ENCODE measurements at regions not wholly inside any gene's neighbourhood (a gene's known extent, or its start where the extent isn't known, plus 50 kb on each side); places are given as distances from the start of the nearest gene placed in this dataset.

GRCh38 chr2:16315458-16315835 lies 350.2 kb downstream of the CYRIA start:
- H3K27ac ChIP-seq (ENCODE audit: low read depth in 1 of 2, low read length in 2 of 2), result no peak overlapping the region
- WGBS, result 68% methylated on average over 5 of the region's 5 CpGs
- no peak for TF ChIP-seq EGR1 (IDR thresholded peaks at IDR 0.05; ENCODE audit: low read depth in 2 of 2)
- no peak for TF ChIP-seq HNF4G (IDR thresholded peaks at IDR 0.05)
- TF ChIP-seq CTCF (IDR thresholded peaks at IDR 0.05; ENCODE audit: low read depth, low read length, missing input control), result no peak
- no peak for TF ChIP-seq HNF4A (conservative IDR thresholded peaks at IDR 0.05)
- no peak for TF ChIP-seq MAX (IDR thresholded peaks at IDR 0.05)
- TF ChIP-seq TAF1 (conservative IDR thresholded peaks at IDR 0.05), result no peak
- TF ChIP-seq REST (IDR thresholded peaks at IDR 0.05), result no peak
- no peak for TF ChIP-seq ATF3 (IDR thresholded peaks at IDR 0.05)
- no peak for TF ChIP-seq RXRA (IDR thresholded peaks at IDR 0.05)
- peaks cover 0 to 4% (median 0%) of the 10 kb centered on the region in 4 donors for H3K4me1 ChIP-seq (ENCODE audit: control insufficient read depth in 4 of 4, insufficient read depth in 4 of 4, low read length in 3 of 4)
- no peak overlapping the region for H3K4me3 ChIP-seq (ENCODE audit: low read depth in 1 of 3, low read length in 3 of 3)
- H3K36me3 ChIP-seq (ENCODE audit: control insufficient read depth in 4 of 4, insufficient read depth in 3 of 4, low read depth in 1 of 4, low read length in 3 of 4), result no peaks in the 10 kb centered on the region
- no peak for DNase-seq (ENCODE audit: low spot score)
- no peaks in the 10 kb centered on the region for H3K9me3 ChIP-seq (ENCODE audit: control insufficient read depth in 4 of 4, low read length in 3 of 4)
- no peak overlapping the region for H3K9ac ChIP-seq (ENCODE audit: low read depth in 1 of 2, low read length in 2 of 2)
- H3K27me3 ChIP-seq (ENCODE audit: control insufficient read depth in 4 of 4, insufficient read depth in 4 of 4, low read length in 3 of 4), result no peaks in the 10 kb centered on the region

- WGBS, result 84% methylated on average over 8 of the region's 8 CpGs
- TF ChIP-seq JUND (IDR thresholded peaks at IDR 0.05) (no peak), RXRA (IDR thresholded peaks at IDR 0.05) (no peak), SP1 (IDR thresholded peaks at IDR 0.05) (no peak), MAX (IDR thresholded peaks at IDR 0.05) (no peak), YY1 (IDR thresholded peaks at IDR 0.05) (no peak), FOXA2 (IDR thresholded peaks at IDR 0.05) (no peak), TAF1 (conservative IDR thresholded peaks at IDR 0.05) (no peak), NR2F2 (IDR thresholded peaks at IDR 0.05) (no peak), GABPA (IDR thresholded peaks at IDR 0.05 in 1 of 2, conservative IDR thresholded peaks at IDR 0.05 in 1 of 2) (no peak), REST (IDR thresholded peaks at IDR 0.05) (no peak), RAD21 (IDR thresholded peaks at IDR 0.05) (no peak)
- Histone ChIP-seq H3K9me3 (ENCODE audit: control insufficient read depth in 4 of 4, low read length in 3 of 4) (no peaks in the 10 kb centered on the region), H3K36me3 (ENCODE audit: control insufficient read depth in 4 of 4, insufficient read depth in 3 of 4, low read depth in 1 of 4, low read length in 3 of 4) (no peaks in the 10 kb centered on the region), H3K4me1 (ENCODE audit: control insufficient read depth in 4 of 4, insufficient read depth in 4 of 4, low read length in 3 of 4) (peaks cover 0 to 4% (median 0%) of the 10 kb centered on the region in 4 donors), H3K4me3 (ENCODE audit: low read depth in 1 of 3, low read length in 3 of 3) (no peak overlapping the region), H3K27me3 (ENCODE audit: control insufficient read depth in 4 of 4, insufficient read depth in 4 of 4, low read length in 3 of 4) (no peaks in the 10 kb centered on the region), H3K9ac (ENCODE audit: low read depth in 1 of 2, low read length in 2 of 2) (no peak overlapping the region), H3K27ac (ENCODE audit: low read depth in 1 of 2, low read length in 2 of 2) (no peak overlapping the region)
- no peak for DNase-seq (ENCODE audit: low spot score)
Observed at GRCh38 chr2:16314691-16315457, 350.8 kb downstream of the CYRIA start.
